Tibial nerve (tissue), 4 donors: ENCODE measurements at regions not wholly inside any gene's neighbourhood (a gene's known extent, or its start where the extent isn't known, plus 50 kb on each side); places are given as distances from the start of the nearest gene placed in this dataset.
A peak's percentile ranks its signal among the peaks of the same experiment; 100 is the strongest.

Experiments
- DNase-seq, 2 donors: peaks; one replicate each; pipeline ENCODE4 v3.0.0-alpha.2; 2019; ENCODE audit warnings: low spot score in 2 of 2
- H3K27ac ChIP-seq, 4 donors: fragments of 200-600 bp; sonication (generic) in 3 of 4; one replicate each; pipeline ENCODE4 v1.5.1; 2017 to 2019; ENCODE audit warnings: mild to moderate bottlenecking in 1 of 4
- H3K27me3 ChIP-seq, 2 donors: fragments of 200-600 bp; sonication (generic) in 1 of 2; one replicate each; pipeline versions ENCODE4 v1.5.1 to v1.6.0; 2017 to 2019
- H3K36me3 ChIP-seq, 3 donors: fragments of 200-600 bp; sonication (generic); one replicate each; pipeline ENCODE4 v1.5.1; 2018 to 2019
- H3K4me1 ChIP-seq, 4 donors: fragments of 200-600 bp; sonication (generic) in 3 of 4; one replicate each; pipeline ENCODE4 v1.5.1; 2017 to 2019
- H3K4me3 ChIP-seq, 4 donors: fragments of 200-600 bp; sonication (generic) in 3 of 4; one replicate each; pipeline ENCODE4 v1.5.1; 2017 to 2019; ENCODE audit warnings: mild to moderate bottlenecking in 1 of 4, moderate library complexity in 1 of 4
- H3K9me3 ChIP-seq, 4 donors: fragments of 200-600 bp; sonication (generic) in 3 of 4; one replicate each; pipeline ENCODE4 v1.5.1; 2017 to 2019
- CTCF ChIP-seq, 5 experiments: fragments of 200-600 bp in 3 of 5; fragments of 450-650 bp in 2 of 5; sonication (generic) in 3 of 5; IDR thresholded peaks; one replicate each; pipeline ENCODE4 v1.5.1; 2016 to 2019; ENCODE audit warnings: antibody characterized with exemption in 5 of 5, mild to moderate bottlenecking in 3 of 5, moderate library complexity in 2 of 5
- EP300 ChIP-seq, 2 donors: sonication (generic); formaldehyde crosslinking; IDR thresholded peaks; one replicate each; pipeline ENCODE4 v1.6.1; 2017; ENCODE audit warnings: antibody characterized with exemption in 2 of 2, mild to moderate bottlenecking in 1 of 2
- POLR2A ChIP-seq, 2 donors: fragments of 450-650 bp; IDR thresholded peaks; one replicate each; pipeline ENCODE4 v1.6.1; 2017; ENCODE audit warnings: antibody characterized with exemption in 2 of 2, mild to moderate bottlenecking in 2 of 2, moderate library complexity in 2 of 2
- WGBS, 2 donors: methylation state at CpG; one replicate each; pipeline ENCODE4 v1.1.5; 2018; 5-methylcytosine and 5-hydroxymethylcytosine counted together

- Histone ChIP-seq H3K27ac (no peak overlapping the region), H3K4me3 (no peak overlapping the region), H3K27me3 (no peaks in the 10 kb centered on the region), H3K9me3 (peaks cover 0 to 25% (median 0%) of the 10 kb centered on the region in 4 donors), H3K36me3 (no peaks in the 10 kb centered on the region), H3K4me1 (no peaks in the 10 kb centered on the region)
- 85 to 88% methylated on average over 3 of the region's 3 CpGs for WGBS, 2 donors
- TF ChIP-seq CTCF (IDR thresholded peaks at IDR 0.05) = no peak
- TF ChIP-seq EP300 (IDR thresholded peaks at IDR 0.05) = no peak
- no peak for TF ChIP-seq POLR2A (IDR thresholded peaks at IDR 0.05)
- DNase-seq = no peak
Measured at GRCh38 chr7:42587806-42588205, 324.1 kb downstream of the C7orf25 start.

- DNase-seq = no peak
- 94 to 100% methylated on average over 2 of the region's 2 CpGs for WGBS, 2 donors
- TF ChIP-seq CTCF (IDR thresholded peaks at IDR 0.05) (no peak), POLR2A (IDR thresholded peaks at IDR 0.05) (no peak), EP300 (IDR thresholded peaks at IDR 0.05) (no peak)
- no peak overlapping the region for H3K4me3 ChIP-seq
- peaks cover 0 to 30% (median 3%) of the 10 kb centered on the region in 4 donors for H3K9me3 ChIP-seq
- H3K27me3 ChIP-seq = no peaks in the 10 kb centered on the region
- no peaks in the 10 kb centered on the region for H3K36me3 ChIP-seq
- H3K27ac ChIP-seq = no peak overlapping the region
- H3K4me1 ChIP-seq = no peaks in the 10 kb centered on the region
Measured at GRCh38 chr7:42580061-42580460, 331.8 kb downstream of the C7orf25 start.

DNA sequence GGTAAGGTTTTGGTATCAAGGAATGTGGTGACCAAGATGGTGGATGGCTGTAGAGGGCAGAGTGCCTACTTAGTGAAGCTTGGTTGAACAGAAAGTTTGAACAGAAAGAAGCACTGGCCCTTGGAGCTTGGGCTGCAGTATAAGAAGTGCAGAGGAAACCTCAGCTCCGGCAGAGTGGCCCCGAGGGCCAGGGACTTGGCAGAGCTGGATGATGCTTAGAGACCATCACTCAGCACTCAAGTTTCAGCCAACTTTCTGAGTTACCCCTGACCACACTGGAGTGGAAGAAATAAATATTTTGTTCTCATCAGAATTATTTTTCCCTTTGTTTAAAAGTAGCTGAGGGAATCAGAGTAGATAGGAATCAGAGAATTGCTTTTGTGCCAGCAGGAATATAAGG, 336.7 kb downstream of the C7orf25 start:
- no peak for DNase-seq
- TF ChIP-seq CTCF (IDR thresholded peaks at IDR 0.05) (no peak), POLR2A (IDR thresholded peaks at IDR 0.05) (no peak), EP300 (IDR thresholded peaks at IDR 0.05) (no peak)
- Histone ChIP-seq H3K4me3 (no peak overlapping the region), H3K27ac (no peak overlapping the region), H3K36me3 (no peaks in the 10 kb centered on the region), H3K4me1 (no peaks in the 10 kb centered on the region), H3K27me3 (no peaks in the 10 kb centered on the region), H3K9me3 (peaks cover 0 to 18% (median 3%) of the 10 kb centered on the region in 4 donors)
- WGBS, 2 donors = 53 to 65% methylated on average over 2 of the region's 2 CpGs

DNA sequence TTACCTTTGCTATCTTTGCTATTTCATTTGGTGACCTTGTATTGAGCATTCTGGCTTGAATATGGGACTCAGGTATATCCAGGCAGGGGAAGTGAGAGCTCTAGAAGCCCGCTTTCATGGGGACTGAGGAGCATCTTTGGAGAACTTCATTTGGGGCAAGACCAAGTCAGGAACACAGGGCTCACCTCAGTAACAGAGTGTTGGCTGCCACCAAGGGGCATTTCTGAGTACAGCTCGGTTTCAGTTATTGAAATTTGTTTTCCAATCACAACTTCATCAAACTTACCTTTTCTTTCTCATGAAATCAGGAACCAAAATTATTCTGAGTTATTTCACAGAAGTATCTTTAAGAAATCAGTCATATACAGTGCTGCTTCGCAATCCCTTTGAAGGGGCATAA, 337.2 kb downstream of the C7orf25 start:
- Histone ChIP-seq H3K36me3 (no peaks in the 10 kb centered on the region), H3K9me3 (peaks cover 0 to 13% (median 3%) of the 10 kb centered on the region in 4 donors), H3K4me1 (no peaks in the 10 kb centered on the region), H3K27me3 (no peaks in the 10 kb centered on the region), H3K27ac (no peak overlapping the region), H3K4me3 (no peak overlapping the region)
- 86 to 88% methylated on average over 3 of the region's 3 CpGs for WGBS, 2 donors
- TF ChIP-seq CTCF (IDR thresholded peaks at IDR 0.05) = peak in 1 of 5 experiments; percentile 22
- no peak for TF ChIP-seq POLR2A (IDR thresholded peaks at IDR 0.05)
- TF ChIP-seq EP300 (IDR thresholded peaks at IDR 0.05) = no peak
- DNase-seq = no peak

DNA sequence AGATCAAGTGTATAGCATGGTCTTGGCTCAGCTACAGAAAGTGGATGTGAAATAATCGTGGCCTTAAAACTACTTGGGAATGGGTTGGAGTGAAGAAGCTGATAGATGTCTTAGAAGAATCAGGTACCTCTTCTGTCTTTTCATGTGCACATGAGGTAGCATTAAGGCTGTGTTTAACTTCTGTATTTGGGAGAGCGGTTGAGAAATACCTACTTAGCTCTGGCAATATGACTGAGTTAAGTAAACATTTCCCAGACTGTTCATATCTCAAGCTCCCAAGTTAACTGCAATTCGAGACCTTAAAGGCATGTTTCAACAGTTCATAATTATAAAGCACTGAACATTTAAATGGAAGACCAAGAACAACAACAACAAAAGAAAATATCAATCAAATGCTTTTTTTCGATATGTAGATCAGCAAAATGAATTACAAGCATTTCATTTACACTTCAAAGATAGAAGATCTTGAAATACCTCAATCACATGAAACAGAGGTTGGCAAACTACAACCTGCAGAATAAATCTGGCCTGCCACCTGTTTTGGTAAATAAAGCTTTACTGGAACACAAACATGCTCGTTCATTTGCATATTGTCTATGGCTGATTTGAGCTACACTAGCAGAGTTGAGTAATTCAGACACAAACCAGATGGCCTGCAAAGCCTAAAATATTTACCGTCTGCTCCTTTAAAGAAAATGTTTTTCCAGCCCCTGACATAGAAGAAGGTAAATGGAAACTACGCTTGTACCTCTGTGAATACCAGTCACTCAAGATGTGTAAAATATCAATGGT, 337.1 kb upstream of the GLI3 start:
- TF ChIP-seq EP300 (IDR thresholded peaks at IDR 0.05) (no peak), POLR2A (IDR thresholded peaks at IDR 0.05) (no peak)
- Histone ChIP-seq H3K36me3 (no peaks in the 10 kb centered on the region), H3K9me3 (peaks cover 0 to 7% (median under 1%) of the 10 kb centered on the region in 4 donors), H3K4me1 (no peaks in the 10 kb centered on the region), H3K27me3 (no peaks in the 10 kb centered on the region), H3K4me3 (no peak overlapping the region), H3K27ac (no peak overlapping the region)
- no peak for DNase-seq
- WGBS, 2 donors = 71 to 78% methylated on average over 7 of the region's 7 CpGs
